Loucy (cell line): ENCODE measurements at regions not wholly inside any gene's neighbourhood (a gene's known extent, or its start where the extent isn't known, plus 50 kb on each side); places are given as distances from the start of the nearest gene placed in this dataset.

Experiments
- CTCF ChIP-seq: fragments of 200-600 bp; sonication (generic); conservative IDR thresholded peaks from 2 replicates; pipeline ENCODE4 v1.5.1; 2014; ENCODE audit warnings: mild to moderate bottlenecking, antibody characterized with exemption, low read length
- EZH2phosphoT487 ChIP-seq: fragments of 200-600 bp; IDR thresholded peaks from 2 replicates; pipeline ENCODE4 v1.6.1; 2018; ENCODE audit warnings: antibody characterized with exemption, mild to moderate bottlenecking, moderate library complexity, borderline replicate concordance

- TF ChIP-seq CTCF (no peak), EZH2phosphoT487 (no peak)
Observed at GRCh38 chr21:41675574-41675973, 91.3 kb downstream of the RIPK4 start.
